ENCODE measurements at regions not wholly inside any gene's neighbourhood (a gene's known extent, or its start where the extent isn't known, plus 50 kb on each side); places are given as distances from the start of the nearest gene placed in this dataset.

GRCh38 chr4:78720204-78720603 lies 55.9 kb upstream of the BMP2K start:
- no peak overlapping the region for H3K27ac ChIP-seq (ENCODE audit: low read depth, low read length)
- no peaks in the 10 kb centered on the region for H3K9me2 ChIP-seq (replicated peaks; ENCODE audit: control insufficient read depth, low read length)
- H3F3A ChIP-seq (ENCODE audit: control insufficient read depth, insufficient read depth), result no peaks in the 10 kb centered on the region
- peaks cover 16% of the 10 kb centered on the region for H3K4me1 ChIP-seq (ENCODE audit: control insufficient read depth, low read length)
- no peaks in the 10 kb centered on the region for H3K27me3 ChIP-seq (ENCODE audit: control insufficient read depth, low read length)
- H3K4me3 ChIP-seq (ENCODE audit: low read length), result no peak overlapping the region
- no peaks in the 10 kb centered on the region for H3K79me2 ChIP-seq (ENCODE audit: control insufficient read depth, low read length)
- H3K4me2 ChIP-seq (ENCODE audit: low read length), result no peak overlapping the region
- no peaks in the 10 kb centered on the region for H4K20me1 ChIP-seq (ENCODE audit: control insufficient read depth, insufficient read depth, low read depth, low read length)
- H3K9me3 ChIP-seq (ENCODE audit: control insufficient read depth, insufficient read depth, low read length), result no peaks in the 10 kb centered on the region
- no peaks in the 10 kb centered on the region for H3K36me3 ChIP-seq (ENCODE audit: control insufficient read depth, low read length)
- TF ChIP-seq CTCF (IDR thresholded peaks at IDR 0.05; ENCODE audit: low read depth, low read length, poor library complexity, severe bottlenecking), result no peak
- TF ChIP-seq EZH2phosphoT487 (IDR thresholded peaks at IDR 0.05; ENCODE audit: borderline replicate concordance, low read length), result no peak

- H3K9me3 ChIP-seq (ENCODE audit: control insufficient read depth, insufficient read depth, low read length), result no peaks in the 10 kb centered on the region
- no peak overlapping the region for H3K27ac ChIP-seq (ENCODE audit: low read depth, low read length)
- no peaks in the 10 kb centered on the region for H3K79me2 ChIP-seq (ENCODE audit: control insufficient read depth, low read length)
- TF ChIP-seq EZH2phosphoT487 (IDR thresholded peaks at IDR 0.05; ENCODE audit: borderline replicate concordance, low read length) (no peak), CTCF (IDR thresholded peaks at IDR 0.05; ENCODE audit: low read depth, low read length, poor library complexity, severe bottlenecking) (no peak)
- H3K27me3 ChIP-seq (ENCODE audit: control insufficient read depth, low read length), result no peaks in the 10 kb centered on the region
- H4K20me1 ChIP-seq (ENCODE audit: control insufficient read depth, insufficient read depth, low read depth, low read length), result no peaks in the 10 kb centered on the region
- peak overlapping the region; percentile 48 for H3K4me3 ChIP-seq (ENCODE audit: low read length)
- H3K4me2 ChIP-seq (ENCODE audit: low read length), result peak overlapping the region; percentile 55
- no peaks in the 10 kb centered on the region for H3K9me2 ChIP-seq (replicated peaks; ENCODE audit: control insufficient read depth, low read length)
- H3K36me3 ChIP-seq (ENCODE audit: control insufficient read depth, low read length), result no peaks in the 10 kb centered on the region
- no peaks in the 10 kb centered on the region for H3F3A ChIP-seq (ENCODE audit: control insufficient read depth, insufficient read depth)
- peaks cover 18% of the 10 kb centered on the region for H3K4me1 ChIP-seq (ENCODE audit: control insufficient read depth, low read length)
These were observed 55.0 kb upstream of the BMP2K start for GRCh38 chr4:78720994-78721677.

DNA sequence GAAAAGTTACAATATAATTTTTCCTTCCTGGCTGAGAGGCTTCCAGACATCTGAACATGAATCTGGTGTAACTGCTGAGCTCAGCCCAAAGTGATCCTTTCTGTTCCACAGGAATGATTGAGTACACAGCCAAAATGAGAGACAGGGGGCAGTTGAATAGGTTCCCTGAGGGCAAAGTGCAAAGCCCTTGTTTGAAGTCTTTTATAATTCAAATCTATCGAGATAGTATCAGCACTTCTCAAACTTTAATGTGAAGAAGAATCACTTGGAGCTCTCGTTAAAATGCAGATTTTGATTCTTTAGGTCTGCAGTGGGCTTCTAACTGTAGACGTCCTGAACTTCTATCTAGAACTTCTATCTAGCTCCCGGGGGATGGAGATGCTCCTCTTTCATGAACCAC lies 54.4 kb upstream of the BMP2K start:
- H3K4me1 ChIP-seq (ENCODE audit: control insufficient read depth, low read length), result peaks cover 24% of the 10 kb centered on the region
- H3F3A ChIP-seq (ENCODE audit: control insufficient read depth, insufficient read depth), result no peaks in the 10 kb centered on the region
- no peaks in the 10 kb centered on the region for H3K27me3 ChIP-seq (ENCODE audit: control insufficient read depth, low read length)
- TF ChIP-seq EZH2phosphoT487 (IDR thresholded peaks at IDR 0.05; ENCODE audit: borderline replicate concordance, low read length), result no peak
- TF ChIP-seq CTCF (IDR thresholded peaks at IDR 0.05; ENCODE audit: low read depth, low read length, poor library complexity, severe bottlenecking), result no peak
- no peaks in the 10 kb centered on the region for H3K9me2 ChIP-seq (replicated peaks; ENCODE audit: control insufficient read depth, low read length)
- no peaks in the 10 kb centered on the region for H4K20me1 ChIP-seq (ENCODE audit: control insufficient read depth, insufficient read depth, low read depth, low read length)
- no peak overlapping the region for H3K4me3 ChIP-seq (ENCODE audit: low read length)
- no peak overlapping the region for H3K27ac ChIP-seq (ENCODE audit: low read depth, low read length)
- no peaks in the 10 kb centered on the region for H3K36me3 ChIP-seq (ENCODE audit: control insufficient read depth, low read length)
- no peak overlapping the region for H3K4me2 ChIP-seq (ENCODE audit: low read length)
- no peaks in the 10 kb centered on the region for H3K9me3 ChIP-seq (ENCODE audit: control insufficient read depth, insufficient read depth, low read length)
- no peaks in the 10 kb centered on the region for H3K79me2 ChIP-seq (ENCODE audit: control insufficient read depth, low read length)

All from DOHH2 (cell line).